Epithelial cell of proximal tubule (primary cell): ENCODE measurements at regions not wholly inside any gene's neighbourhood (a gene's known extent, or its start where the extent isn't known, plus 50 kb on each side); places are given as distances from the start of the nearest gene placed in this dataset.
"Not testable (repeated sequence)": the region's sequence is repeated elsewhere in the genome, so short reads cannot be mapped to it uniquely, and the experiment has no call there.

Experiments used
- DNase-seq: peaks from one replicate; pipeline ENCODE4 v3.0.0-alpha.2; 2011; ENCODE audit warnings: low read depth
- H3K4me3 ChIP-seq: 2 replicates; pipeline ENCODE4 v1.5.1; 2011; ENCODE audit warnings: low read depth, mild to moderate bottlenecking, low read length
- CTCF ChIP-seq: conservative IDR thresholded peaks from 2 replicates; pipeline ENCODE4 v1.5.1; 2012; ENCODE audit warnings: low read depth, mild to moderate bottlenecking, low read length

GRCh38 chr10:90227786-90228185 is 526.4 kb downstream of the KIF20B start:
- TF ChIP-seq CTCF, result no peak
- no peak overlapping the region for H3K4me3 ChIP-seq
- no peak for DNase-seq

GRCh38 chr10:90229486-90229885 is 528.1 kb downstream of the KIF20B start:
- no peak overlapping the region for H3K4me3 ChIP-seq
- DNase-seq, result no peak
- no peak for TF ChIP-seq CTCF

GRCh38 chr10:90233805-90234204 is 532.4 kb downstream of the KIF20B start:
- not testable (repeated sequence) for H3K4me3 ChIP-seq, DNase-seq

- no peak for TF ChIP-seq CTCF
- no peak for DNase-seq
- no peak overlapping the region for H3K4me3 ChIP-seq
These were observed 544.2 kb downstream of the KIF20B start for GRCh38 chr10:90245623-90246022.

- DNase-seq, H3K4me3 ChIP-seq: not testable (repeated sequence)
These were observed 549.4 kb downstream of the KIF20B start for GRCh38 chr10:90250784-90251183.

- DNase-seq, result no peak
- TF ChIP-seq CTCF, result no peak
- no peak overlapping the region for H3K4me3 ChIP-seq
These were observed 568.3 kb downstream of the KIF20B start for GRCh38 chr10:90269699-90270098.

- no peak for TF ChIP-seq CTCF
- DNase-seq, result no peak
- H3K4me3 ChIP-seq, result no peak overlapping the region
These were observed 573.5 kb downstream of the KIF20B start for GRCh38 chr10:90274721-90275468.

GRCh38 chr10:90276894-90277475 is 575.6 kb downstream of the KIF20B start:
- no peak for TF ChIP-seq CTCF
- no peak overlapping the region for H3K4me3 ChIP-seq
- no peak for DNase-seq
